ENCODE measurements at regions not wholly inside any gene's neighbourhood (a gene's known extent, or its start where the extent isn't known, plus 50 kb on each side); places are given as distances from the start of the nearest gene placed in this dataset.

DNA sequence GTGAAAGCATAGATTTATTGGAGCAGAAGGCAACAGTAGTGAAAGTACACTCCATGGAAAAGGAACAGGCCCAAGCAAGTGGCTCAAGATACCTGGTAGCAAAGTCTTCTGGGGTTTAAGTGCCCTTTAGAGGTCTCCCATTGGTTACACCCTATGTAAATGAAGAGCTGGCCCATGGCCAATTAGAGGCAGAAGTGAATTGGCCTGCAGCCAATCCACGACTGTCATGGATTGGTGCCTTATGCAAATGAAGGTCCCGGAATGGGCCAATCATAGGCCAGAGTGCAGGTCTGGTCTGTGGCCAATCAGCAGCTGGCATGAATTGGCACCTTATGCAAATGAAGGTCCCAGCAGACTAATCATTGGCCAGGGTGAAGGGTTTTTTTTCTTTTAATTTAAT, 64.2 kb upstream of the PCSK5 start:
- Histone ChIP-seq H3K36me3 (ENCODE audit: low read depth, missing control alignments) (no peaks in the 10 kb centered on the region), H3K4me3 (no peak overlapping the region), H3K27me3 (no peaks in the 10 kb centered on the region), H3K27ac (no peak overlapping the region), H3K4me1 (no peaks in the 10 kb centered on the region), H3K9me3 (no peaks in the 10 kb centered on the region)
- peak; percentile 48 for DNase-seq
- intact Hi-C loops (cut with DNase I; ENCODE audit: low total_unique reads), result no loop called here
- 50 to 55% methylated on average over 2 of the region's 2 CpGs for WGBS, 2 donors
- TF ChIP-seq, protein P1, sequence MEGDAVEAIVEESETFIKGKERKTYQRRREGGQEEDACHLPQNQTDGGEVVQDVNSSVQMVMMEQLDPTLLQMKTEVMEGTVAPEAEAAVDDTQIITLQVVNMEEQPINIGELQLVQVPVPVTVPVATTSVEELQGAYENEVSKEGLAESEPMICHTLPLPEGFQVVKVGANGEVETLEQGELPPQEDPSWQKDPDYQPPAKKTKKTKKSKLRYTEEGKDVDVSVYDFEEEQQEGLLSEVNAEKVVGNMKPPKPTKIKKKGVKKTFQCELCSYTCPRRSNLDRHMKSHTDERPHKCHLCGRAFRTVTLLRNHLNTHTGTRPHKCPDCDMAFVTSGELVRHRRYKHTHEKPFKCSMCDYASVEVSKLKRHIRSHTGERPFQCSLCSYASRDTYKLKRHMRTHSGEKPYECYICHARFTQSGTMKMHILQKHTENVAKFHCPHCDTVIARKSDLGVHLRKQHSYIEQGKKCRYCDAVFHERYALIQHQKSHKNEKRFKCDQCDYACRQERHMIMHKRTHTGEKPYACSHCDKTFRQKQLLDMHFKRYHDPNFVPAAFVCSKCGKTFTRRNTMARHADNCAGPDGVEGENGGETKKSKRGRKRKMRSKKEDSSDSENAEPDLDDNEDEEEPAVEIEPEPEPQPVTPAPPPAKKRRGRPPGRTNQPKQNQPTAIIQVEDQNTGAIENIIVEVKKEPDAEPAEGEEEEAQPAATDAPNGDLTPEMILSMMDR (IDR thresholded peaks at IDR 0.05), result no peak
- TF ChIP-seq POLR2A (IDR thresholded peaks at IDR 0.05), result no peak

DNA sequence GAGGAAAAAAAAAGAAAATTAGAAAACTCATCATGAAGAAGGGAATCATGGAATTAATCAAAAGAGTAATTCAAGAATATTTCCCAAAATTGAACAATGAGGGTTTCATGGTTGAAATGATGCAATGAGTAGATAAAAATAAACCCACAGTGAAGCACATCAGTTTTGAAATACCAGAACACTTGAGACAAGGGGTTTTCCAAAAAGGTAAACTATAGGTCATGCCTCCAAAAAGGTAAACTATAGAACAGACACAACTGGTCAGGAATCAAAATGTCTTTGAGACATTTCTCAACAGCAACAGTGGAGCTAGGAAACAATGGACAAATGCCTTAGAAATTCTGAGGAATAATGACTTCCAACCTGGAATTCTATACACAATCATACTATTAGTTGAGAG, 60.2 kb upstream of the PCSK5 start:
- no peaks in the 10 kb centered on the region for H3K4me1 ChIP-seq
- intact Hi-C loops (cut with DNase I; ENCODE audit: low total_unique reads), result no loop called here
- H3K27me3 ChIP-seq, result no peaks in the 10 kb centered on the region
- H3K4me3 ChIP-seq, result no peak overlapping the region
- no peaks in the 10 kb centered on the region for H3K36me3 ChIP-seq (ENCODE audit: low read depth, missing control alignments)
- no peak for TF ChIP-seq POLR2A (IDR thresholded peaks at IDR 0.05)
- TF ChIP-seq, protein P1 (IDR thresholded peaks at IDR 0.05), result no peak
- no peak overlapping the region for H3K27ac ChIP-seq
- H3K9me3 ChIP-seq, result no peaks in the 10 kb centered on the region
- no peak for DNase-seq

DNA sequence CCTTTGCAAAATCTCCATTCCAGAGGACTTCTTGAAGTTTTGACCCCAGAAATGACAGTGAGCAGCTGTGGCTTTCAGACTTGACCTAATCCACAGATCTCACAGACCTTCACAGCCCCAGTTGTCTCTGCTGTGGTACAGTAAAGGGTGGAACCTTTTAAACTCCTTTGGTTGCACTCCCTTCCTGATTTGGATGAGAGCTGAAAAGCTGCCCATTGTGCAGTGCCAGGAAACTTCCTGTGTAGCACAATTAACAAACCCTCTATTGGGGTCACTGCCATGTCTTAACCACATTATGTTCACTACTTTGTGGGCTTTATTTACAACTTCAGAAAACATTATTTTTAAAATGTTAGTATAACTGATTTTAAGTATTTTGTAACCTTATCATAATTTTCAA, 56.7 kb upstream of the PCSK5 start:
- Histone ChIP-seq H3K9me3 (no peaks in the 10 kb centered on the region), H3K4me3 (no peak overlapping the region), H3K36me3 (ENCODE audit: low read depth, missing control alignments) (no peaks in the 10 kb centered on the region), H3K27me3 (no peaks in the 10 kb centered on the region), H3K4me1 (no peaks in the 10 kb centered on the region), H3K27ac (no peak overlapping the region)
- no peak for DNase-seq
- intact Hi-C loops (cut with DNase I; ENCODE audit: low total_unique reads), result no loop called here
- TF ChIP-seq POLR2A (IDR thresholded peaks at IDR 0.05), result no peak
- TF ChIP-seq, protein P1 (IDR thresholded peaks at IDR 0.05), result no peak

DNA sequence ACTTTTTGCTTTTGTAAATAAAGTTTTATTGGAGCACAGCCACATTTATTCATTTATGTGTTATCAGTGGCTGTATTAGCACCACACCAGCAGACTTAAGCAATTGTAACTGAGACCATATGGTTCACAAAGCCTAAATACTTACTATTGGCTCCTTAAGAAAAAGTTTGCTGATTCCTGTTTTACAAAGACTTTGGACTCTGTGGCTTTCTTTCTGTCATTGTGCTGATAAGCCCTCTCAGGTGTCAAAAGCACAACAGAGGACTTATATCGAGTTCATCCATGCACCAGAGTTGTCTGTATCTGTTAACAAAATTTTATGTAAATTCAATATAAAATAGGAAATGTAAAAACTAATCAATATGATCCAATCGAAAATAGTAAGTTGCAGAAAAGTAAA, 55.6 kb upstream of the PCSK5 start:
- Histone ChIP-seq H3K27me3 (no peaks in the 10 kb centered on the region), H3K9me3 (no peaks in the 10 kb centered on the region), H3K4me3 (no peak overlapping the region), H3K36me3 (ENCODE audit: low read depth, missing control alignments) (no peaks in the 10 kb centered on the region), H3K4me1 (no peaks in the 10 kb centered on the region), H3K27ac (no peak overlapping the region)
- whole genome bisulfite sequencing, 2 donors, result 82 to 94% methylated on average over 2 of the region's 2 CpGs
- intact Hi-C loops (cut with DNase I; ENCODE audit: low total_unique reads), result no loop called here
- no peak for DNase-seq
- TF ChIP-seq POLR2A (IDR thresholded peaks at IDR 0.05), result no peak
- TF ChIP-seq, protein P1 (IDR thresholded peaks at IDR 0.05), result no peak

Small RNAs in the stretch of these regions (small RNA-seq; reads per million reads assigned to genes)
- 0 reads per million in 2 donors for gene RNU6-1228P

Measured in testis (tissue), 2 donors.